ENCODE measurements at regions not wholly inside any gene's neighbourhood (a gene's known extent, or its start where the extent isn't known, plus 50 kb on each side); places are given as distances from the start of the nearest gene placed in this dataset.

DNA sequence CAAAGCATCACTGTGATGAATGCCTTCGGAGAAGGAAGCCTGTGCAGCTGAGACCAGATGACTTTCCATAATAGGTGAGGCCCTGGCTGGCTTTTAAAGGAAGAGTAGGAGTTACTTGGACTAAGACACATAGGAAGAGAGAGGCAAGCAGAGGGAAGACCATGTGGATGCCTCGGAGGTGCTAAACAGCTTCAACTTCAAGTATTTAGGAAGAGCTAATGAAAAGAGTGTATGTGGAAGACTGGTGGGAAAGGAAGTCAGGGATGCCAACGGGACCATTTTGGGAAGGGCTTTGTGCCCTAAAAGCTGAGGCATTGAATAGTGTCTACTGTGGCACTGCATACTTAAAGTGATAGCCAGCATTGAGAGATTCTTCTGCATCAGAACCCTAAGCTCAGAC lies 69.3 kb upstream of the OPCML start:
- H3K27me3 ChIP-seq (ENCODE audit: control insufficient read depth, insufficient read depth, low read length), result no peaks in the 10 kb centered on the region
- ChIA-PET CTCF (interaction anchor here (0.6 to 1.0 kb wide), 2 partner anchors 27 to 32 kb away, joined by 3 read pairs; no protein-coding TSS in a partner anchor), POLR2A (no interaction called here)
- TF ChIP-seq, protein P1, sequence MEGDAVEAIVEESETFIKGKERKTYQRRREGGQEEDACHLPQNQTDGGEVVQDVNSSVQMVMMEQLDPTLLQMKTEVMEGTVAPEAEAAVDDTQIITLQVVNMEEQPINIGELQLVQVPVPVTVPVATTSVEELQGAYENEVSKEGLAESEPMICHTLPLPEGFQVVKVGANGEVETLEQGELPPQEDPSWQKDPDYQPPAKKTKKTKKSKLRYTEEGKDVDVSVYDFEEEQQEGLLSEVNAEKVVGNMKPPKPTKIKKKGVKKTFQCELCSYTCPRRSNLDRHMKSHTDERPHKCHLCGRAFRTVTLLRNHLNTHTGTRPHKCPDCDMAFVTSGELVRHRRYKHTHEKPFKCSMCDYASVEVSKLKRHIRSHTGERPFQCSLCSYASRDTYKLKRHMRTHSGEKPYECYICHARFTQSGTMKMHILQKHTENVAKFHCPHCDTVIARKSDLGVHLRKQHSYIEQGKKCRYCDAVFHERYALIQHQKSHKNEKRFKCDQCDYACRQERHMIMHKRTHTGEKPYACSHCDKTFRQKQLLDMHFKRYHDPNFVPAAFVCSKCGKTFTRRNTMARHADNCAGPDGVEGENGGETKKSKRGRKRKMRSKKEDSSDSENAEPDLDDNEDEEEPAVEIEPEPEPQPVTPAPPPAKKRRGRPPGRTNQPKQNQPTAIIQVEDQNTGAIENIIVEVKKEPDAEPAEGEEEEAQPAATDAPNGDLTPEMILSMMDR (IDR thresholded peaks at IDR 0.05; ENCODE audit: insufficient read depth, low read depth, low read length), result no peak
- H3K36me3 ChIP-seq (ENCODE audit: control insufficient read depth, insufficient read depth, low read length), result no peaks in the 10 kb centered on the region
- H3K4me3 ChIP-seq (ENCODE audit: low read depth, low read length), result no peak overlapping the region
- DNase-seq (ENCODE audit: low read depth), result no peak

DNA sequence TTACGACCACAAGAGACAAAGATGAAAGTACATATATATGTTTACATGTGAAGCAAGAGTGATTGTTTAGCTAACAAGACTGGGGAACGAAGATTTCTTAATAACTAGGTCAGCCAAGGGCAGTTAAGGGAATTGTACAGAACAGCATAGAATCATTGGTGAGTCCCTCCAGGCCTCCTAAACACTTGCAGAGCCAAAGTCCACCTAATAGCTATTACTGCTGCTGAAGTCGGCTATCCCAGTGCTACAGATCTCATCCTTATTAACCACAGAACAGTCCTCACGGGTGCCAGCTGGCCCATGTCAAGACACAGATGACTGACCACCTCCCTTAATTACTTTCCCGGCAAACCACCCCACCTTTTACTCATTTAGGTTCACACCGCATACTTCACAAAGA lies 68.5 kb upstream of the OPCML start:
- Histone ChIP-seq H3K36me3 (ENCODE audit: control insufficient read depth, insufficient read depth, low read length) (no peaks in the 10 kb centered on the region), H3K27me3 (ENCODE audit: control insufficient read depth, insufficient read depth, low read length) (no peaks in the 10 kb centered on the region), H3K4me3 (ENCODE audit: low read depth, low read length) (no peak overlapping the region)
- POLR2A ChIA-PET, result no interaction called here
- CTCF ChIA-PET, result interaction anchor here (0.5 kb wide), 1 partner anchor 672 kb away, joined by 3 read pairs; no protein-coding TSS in a partner anchor
- no peak for DNase-seq (ENCODE audit: low read depth)
- TF ChIP-seq, protein P1 (IDR thresholded peaks at IDR 0.05; ENCODE audit: insufficient read depth, low read depth, low read length), result no peak

DNA sequence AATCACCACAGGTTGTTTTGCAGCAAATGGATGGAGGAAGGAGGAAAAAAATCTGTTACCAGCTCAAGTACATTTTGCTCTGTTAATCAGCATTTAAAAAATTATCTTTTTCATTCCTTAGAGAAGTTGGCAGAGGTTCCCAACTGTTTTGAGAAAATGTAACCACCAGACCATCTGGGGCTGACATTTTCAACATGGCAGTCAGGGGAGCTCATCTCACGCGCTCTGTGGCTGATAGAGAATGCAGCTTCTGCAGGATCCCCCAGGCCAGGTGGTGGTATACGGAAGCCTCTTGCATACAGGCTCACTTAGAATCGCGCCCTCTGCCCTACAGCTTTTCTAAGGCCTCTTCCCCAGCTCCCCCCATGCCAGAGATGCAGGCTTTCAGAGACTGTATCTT lies 68.0 kb upstream of the OPCML start:
- Histone ChIP-seq H3K4me3 (ENCODE audit: low read depth, low read length) (no peak overlapping the region), H3K36me3 (ENCODE audit: control insufficient read depth, insufficient read depth, low read length) (no peaks in the 10 kb centered on the region), H3K27me3 (ENCODE audit: control insufficient read depth, insufficient read depth, low read length) (no peaks in the 10 kb centered on the region)
- TF ChIP-seq, protein P1 (IDR thresholded peaks at IDR 0.05; ENCODE audit: insufficient read depth, low read depth, low read length), result no peak
- DNase-seq (ENCODE audit: low read depth), result no peak
- CTCF ChIA-PET, result interaction anchor here (0.5 kb wide), 1 partner anchor 671 kb away, joined by 3 read pairs; no protein-coding TSS in a partner anchor
- POLR2A ChIA-PET, result no interaction called here

DNA sequence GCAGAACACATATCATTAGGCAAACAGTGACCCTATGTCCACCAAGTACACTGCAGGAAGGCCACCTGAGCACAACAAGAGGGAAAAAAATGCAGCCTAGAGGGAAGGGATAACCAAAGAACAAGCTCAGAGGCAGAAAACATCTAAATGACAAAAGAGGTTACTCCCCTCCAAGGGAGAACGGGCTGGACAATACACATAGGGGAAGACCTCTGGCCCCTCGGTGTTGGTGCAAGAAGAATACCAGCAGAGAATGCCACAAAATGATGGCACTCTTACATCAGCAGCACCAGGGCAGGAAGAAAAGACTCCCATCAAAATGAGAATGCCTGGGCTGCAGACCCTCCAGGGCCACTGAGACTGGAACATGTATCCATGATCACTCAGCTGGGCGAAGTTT lies 66.6 kb upstream of the OPCML start:
- no peak for DNase-seq (ENCODE audit: low read depth)
- POLR2A ChIA-PET, result no interaction called here
- CTCF ChIA-PET, result no interaction called here

DNA sequence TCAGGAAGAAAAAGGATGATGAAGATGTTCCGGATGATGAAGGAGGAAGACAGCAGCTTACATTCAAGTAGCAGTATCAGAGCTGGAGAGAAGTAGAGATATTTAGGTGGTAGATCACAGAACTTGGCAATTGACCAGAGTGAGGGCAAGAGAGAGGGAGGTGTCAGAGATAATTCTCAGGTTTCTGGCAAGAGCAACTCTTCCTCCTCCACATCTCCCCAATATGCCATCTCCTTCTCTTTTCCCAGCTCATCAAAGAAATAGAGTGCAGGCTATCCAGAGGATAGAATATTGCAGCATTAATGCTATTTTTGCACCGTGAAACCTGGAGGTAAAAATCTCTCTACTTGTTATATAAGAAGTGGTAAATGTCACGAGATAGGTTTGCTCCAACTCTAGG lies 64.9 kb upstream of the OPCML start:
- CTCF ChIA-PET, result no interaction called here

More for the DNA sequence above, 66.6 kb upstream of the OPCML start:
- Histone ChIP-seq H3K27me3 (ENCODE audit: control insufficient read depth, insufficient read depth, low read length) (no peaks in the 10 kb centered on the region), H3K36me3 (ENCODE audit: control insufficient read depth, insufficient read depth, low read length) (no peaks in the 10 kb centered on the region), H3K4me3 (ENCODE audit: low read depth, low read length) (no peak overlapping the region)
- TF ChIP-seq, protein P1 (IDR thresholded peaks at IDR 0.05; ENCODE audit: insufficient read depth, low read depth, low read length), result no peak

More for the DNA sequence above, 64.9 kb upstream of the OPCML start:
- TF ChIP-seq, protein P1 (IDR thresholded peaks at IDR 0.05; ENCODE audit: insufficient read depth, low read depth, low read length), result no peak
- Histone ChIP-seq H3K27me3 (ENCODE audit: control insufficient read depth, insufficient read depth, low read length) (no peaks in the 10 kb centered on the region), H3K4me3 (ENCODE audit: low read depth, low read length) (no peak overlapping the region), H3K36me3 (ENCODE audit: control insufficient read depth, insufficient read depth, low read length) (no peaks in the 10 kb centered on the region)
- no peak for DNase-seq (ENCODE audit: low read depth)
- POLR2A ChIA-PET, result no interaction called here

All from BJ (cell line).